ENCODE measurements at regions not wholly inside any gene's neighbourhood (a gene's known extent, or its start where the extent isn't known, plus 50 kb on each side); places are given as distances from the start of the nearest gene placed in this dataset.

- TF ChIP-seq CTCF (IDR thresholded peaks at IDR 0.05), result no peak
- TF ChIP-seq POLR2A (IDR thresholded peaks at IDR 0.05), result no peak
These were observed 117.6 kb downstream of the ZNF280B start for GRCh38 chr22:22390989-22391388.

Measured in adrenal gland (tissue), 5 donors.